GM19467 (cell line): ENCODE measurements at regions not wholly inside any gene's neighbourhood (a gene's known extent, or its start where the extent isn't known, plus 50 kb on each side); places are given as distances from the start of the nearest gene placed in this dataset.

Experiments
- ATAC-seq: cut with Tn5 transposase; IDR thresholded peaks from one replicate; pipeline ENCODE4 v1.9.1; 2021; ENCODE audit warnings: mild to moderate bottlenecking, moderate library complexity; ENCODE audit not compliant: unreplicated experiment

GRCh38 chr4:110675426-110675825 is 52.5 kb upstream of the PITX2 start:
- ATAC-seq = no peak

- no peak for ATAC-seq
Measured at GRCh38 chr4:110676241-110676640, 53.4 kb upstream of the PITX2 start.

- no peak for ATAC-seq
Measured at GRCh38 chr4:110678517-110679227, 55.8 kb upstream of the PITX2 start.

- no peak for ATAC-seq
Measured at GRCh38 chr4:110680265-110680664, 57.4 kb upstream of the PITX2 start.

- no peak for ATAC-seq
Measured at GRCh38 chr4:110681381-110681780, 58.5 kb upstream of the PITX2 start.

GRCh38 chr4:110682311-110682710 is 59.4 kb upstream of the PITX2 start:
- ATAC-seq = no peak

GRCh38 chr4:110683601-110684000 is 60.7 kb upstream of the PITX2 start:
- no peak for ATAC-seq

- no peak for ATAC-seq
Measured at GRCh38 chr4:110702326-110702725, 79.4 kb upstream of the PITX2 start.

- ATAC-seq = peak; percentile 73
Measured at GRCh38 chr4:110704748-110705439, 82.0 kb upstream of the PITX2 start.

GRCh38 chr4:110705440-110705782 is 82.5 kb upstream of the PITX2 start:
- no peak for ATAC-seq

- ATAC-seq = no peak
Measured at GRCh38 chr4:110710070-110710469, 87.2 kb upstream of the PITX2 start.

GRCh38 chr4:110712486-110712885 is 89.6 kb upstream of the PITX2 start:
- ATAC-seq = no peak

- no peak for ATAC-seq
Measured at GRCh38 chr4:110730318-110730717, 107.4 kb upstream of the PITX2 start.

- no peak for ATAC-seq
Measured at GRCh38 chr4:110733901-110734300, 111.0 kb upstream of the PITX2 start.

GRCh38 chr4:110735686-110736085 is 112.8 kb upstream of the PITX2 start:
- no peak for ATAC-seq

- ATAC-seq = no peak
Measured at GRCh38 chr4:110737931-110738330, 115.1 kb upstream of the PITX2 start.

- no peak for ATAC-seq
Measured at GRCh38 chr4:110742143-110742542, 119.3 kb upstream of the PITX2 start.

GRCh38 chr4:110748071-110748470 is 125.2 kb upstream of the PITX2 start:
- no peak for ATAC-seq

GRCh38 chr4:110751183-110751582 is 128.3 kb upstream of the PITX2 start:
- ATAC-seq = no peak

GRCh38 chr4:110751986-110752385 is 129.1 kb upstream of the PITX2 start:
- ATAC-seq = no peak

GRCh38 chr4:110753466-110753865 is 130.6 kb upstream of the PITX2 start:
- no peak for ATAC-seq

- ATAC-seq = no peak
Measured at GRCh38 chr4:110754716-110755115, 131.8 kb upstream of the PITX2 start.

- no peak for ATAC-seq
Measured at GRCh38 chr4:110769578-110769977, 146.7 kb upstream of the PITX2 start.
